Nephron progenitor cell (in vitro differentiated cells): ENCODE measurements at regions not wholly inside any gene's neighbourhood (a gene's known extent, or its start where the extent isn't known, plus 50 kb on each side); places are given as distances from the start of the nearest gene placed in this dataset.
A peak's percentile ranks its signal among the peaks of the same experiment; 100 is the strongest.

Experiments used
- DNase-seq: peaks from one replicate; pipeline ENCODE4 v3.0.0; 2021
- H3K27ac Mint-ChIP-seq: 2 replicates; pipeline ENCODE4 v1.8.0; 2021; ENCODE audit warnings: mild to moderate bottlenecking, moderate library complexity, mixed read lengths
- H3K27me3 Mint-ChIP-seq: 2 replicates; pipeline ENCODE4 v1.8.0; 2021; ENCODE audit warnings: mild to moderate bottlenecking, low read depth, mixed read lengths; ENCODE audit not compliant: poor library complexity
- H3K36me3 Mint-ChIP-seq: 2 replicates; pipeline ENCODE4 v1.8.0; 2021; ENCODE audit warnings: low read depth, mixed read lengths
- H3K4me1 Mint-ChIP-seq: 2 replicates; pipeline ENCODE4 v1.8.0; 2021; ENCODE audit warnings: mixed read lengths
- H3K4me3 Mint-ChIP-seq: 2 replicates; pipeline ENCODE4 v1.8.0; 2021; ENCODE audit warnings: mild to moderate bottlenecking, moderate library complexity, mixed read lengths
- H3K9me3 Mint-ChIP-seq: 2 replicates; pipeline ENCODE4 v1.8.0; 2021; ENCODE audit warnings: mild to moderate bottlenecking, moderate library complexity, mixed read lengths
- CTCF ChIP-seq: fragments of 200-600 bp; sonication (generic); IDR thresholded peaks from 2 replicates; pipeline ENCODE4 v1.5.0; 2021; ENCODE audit warnings: antibody characterized with exemption

GRCh38 chr11:134749040-134749839, 337.2 kb upstream of the B3GAT1 start:
- no peak for DNase-seq
- H3K27ac Mint-ChIP-seq: peak overlapping the region; percentile 65
- peaks cover 80% of the 10 kb centered on the region for H3K27me3 Mint-ChIP-seq
- H3K4me1 Mint-ChIP-seq: peaks cover 22% of the 10 kb centered on the region
- peaks cover 38% of the 10 kb centered on the region for H3K9me3 Mint-ChIP-seq
- H3K4me3 Mint-ChIP-seq: peak overlapping the region; percentile 21
- no peak for TF ChIP-seq CTCF
- H3K36me3 Mint-ChIP-seq: no peaks in the 10 kb centered on the region

GRCh38 chr11:134746609-134747008, 334.6 kb upstream of the B3GAT1 start:
- Mint-ChIP-seq H3K36me3 (no peaks in the 10 kb centered on the region), H3K27ac (no peak overlapping the region)
- DNase-seq: no peak

GRCh38 chr11:134745456-134745855, 333.4 kb upstream of the B3GAT1 start:
- Mint-ChIP-seq H3K27me3 (peaks cover 70% of the 10 kb centered on the region), H3K27ac (no peak overlapping the region), H3K9me3 (peaks cover 38% of the 10 kb centered on the region), H3K4me1 (peaks cover 18% of the 10 kb centered on the region), H3K36me3 (no peaks in the 10 kb centered on the region), H3K4me3 (no peak overlapping the region)
- TF ChIP-seq CTCF: no peak
- DNase-seq: no peak

More at GRCh38 chr11:134746609-134747008, 334.6 kb upstream of the B3GAT1 start:
- no peak for TF ChIP-seq CTCF
- H3K4me3 Mint-ChIP-seq: no peak overlapping the region
- peaks cover 18% of the 10 kb centered on the region for H3K4me1 Mint-ChIP-seq
- H3K27me3 Mint-ChIP-seq: peaks cover 82% of the 10 kb centered on the region
- peaks cover 38% of the 10 kb centered on the region for H3K9me3 Mint-ChIP-seq

- no peak overlapping the region for H3K4me3 Mint-ChIP-seq
- peaks cover 29% of the 10 kb centered on the region for H3K9me3 Mint-ChIP-seq
- TF ChIP-seq CTCF: no peak
- H3K36me3 Mint-ChIP-seq: no peaks in the 10 kb centered on the region
- peaks cover 60% of the 10 kb centered on the region for H3K27me3 Mint-ChIP-seq
- DNase-seq: no peak
- no peak overlapping the region for H3K27ac Mint-ChIP-seq
- peaks cover 9% of the 10 kb centered on the region for H3K4me1 Mint-ChIP-seq
These were observed 331.8 kb upstream of the B3GAT1 start for GRCh38 chr11:134743820-134744195.

DNA sequence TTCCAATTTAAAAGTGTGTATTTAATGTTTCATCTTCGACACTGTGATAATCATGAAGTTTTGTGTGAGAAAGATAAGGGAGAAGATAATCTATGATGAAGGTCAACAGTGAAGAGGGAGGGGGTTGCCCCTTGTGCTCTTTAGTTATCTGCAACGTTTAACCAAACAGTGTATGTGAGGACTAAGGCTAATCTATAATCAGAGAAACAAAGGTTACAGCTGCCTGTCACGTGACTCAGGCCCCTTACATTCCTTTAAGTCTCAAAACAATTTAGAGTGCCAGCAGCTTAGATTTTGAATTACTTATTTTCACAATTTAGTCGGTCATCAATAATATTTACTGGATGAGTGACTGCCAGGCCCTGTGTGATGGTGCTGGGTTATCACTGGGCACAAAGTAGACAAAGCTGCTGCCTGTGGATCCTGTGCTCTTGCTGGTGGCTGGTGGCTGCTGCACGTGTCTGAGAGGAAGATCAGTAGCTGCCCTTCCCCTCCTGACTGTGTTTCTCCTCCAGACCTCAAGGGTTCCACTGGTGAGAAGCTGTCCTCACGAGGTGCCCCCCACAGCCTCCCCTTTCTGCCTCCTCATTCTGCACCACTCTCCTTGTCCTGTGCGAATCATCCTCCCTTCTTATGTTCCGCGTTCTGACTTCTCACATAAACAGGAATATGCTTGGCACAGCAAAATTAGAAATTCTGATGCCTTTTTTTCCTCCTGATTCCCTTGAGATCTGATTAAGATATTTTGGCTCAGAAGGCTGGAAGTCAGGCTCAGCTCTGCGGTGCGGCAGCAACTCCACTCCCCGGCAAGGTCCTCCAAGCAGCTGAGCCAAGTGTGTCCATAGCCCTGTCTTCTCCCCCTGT, 331.1 kb upstream of the B3GAT1 start:
- Mint-ChIP-seq H3K27me3 (peaks cover 54% of the 10 kb centered on the region), H3K4me3 (no peak overlapping the region), H3K9me3 (peaks cover 23% of the 10 kb centered on the region), H3K36me3 (no peaks in the 10 kb centered on the region), H3K27ac (no peak overlapping the region), H3K4me1 (peaks cover 7% of the 10 kb centered on the region)
- DNase-seq: no peak
- TF ChIP-seq CTCF: no peak
